RPMI8226 (cell line): ENCODE measurements at regions not wholly inside any gene's neighbourhood (a gene's known extent, or its start where the extent isn't known, plus 50 kb on each side); places are given as distances from the start of the nearest gene placed in this dataset.
A peak's percentile ranks its signal among the peaks of the same experiment; 100 is the strongest.
"Not testable (repeated sequence)": the region's sequence is repeated elsewhere in the genome, so short reads cannot be mapped to it uniquely, and the experiment has no call there.

Source experiments
- DNase-seq: peaks from one replicate; pipeline ENCODE4 v3.0.0-alpha.2; 2015

GRCh38 chr1:184184614-184185013, 133.1 kb downstream of the TSEN15 start:
- DNase-seq, result not testable (repeated sequence)

- DNase-seq, result no peak
Measured at GRCh38 chr1:184185347-184185746, 133.8 kb downstream of the TSEN15 start.

- DNase-seq, result no peak
Measured at GRCh38 chr1:184186167-184186566, 134.6 kb downstream of the TSEN15 start.

GRCh38 chr1:184187097-184187496, 135.6 kb downstream of the TSEN15 start:
- no peak for DNase-seq

- DNase-seq, result no peak
Measured at GRCh38 chr1:184188037-184188436, 136.5 kb downstream of the TSEN15 start.

GRCh38 chr1:184189361-184189760, 137.8 kb downstream of the TSEN15 start:
- no peak for DNase-seq

GRCh38 chr1:184190616-184191015, 139.1 kb downstream of the TSEN15 start:
- no peak for DNase-seq

- DNase-seq, result no peak
Measured at GRCh38 chr1:184191181-184191621, 139.7 kb downstream of the TSEN15 start.

- no peak for DNase-seq
Measured at GRCh38 chr1:184192796-184193195, 141.3 kb downstream of the TSEN15 start.

GRCh38 chr1:184193451-184193850, 141.9 kb downstream of the TSEN15 start:
- DNase-seq, result no peak

- DNase-seq, result no peak
Measured at GRCh38 chr1:184194236-184194635, 142.7 kb downstream of the TSEN15 start.

GRCh38 chr1:184195722-184196121, 144.2 kb downstream of the TSEN15 start:
- DNase-seq, result not testable (repeated sequence)

- no peak for DNase-seq
Measured at GRCh38 chr1:184197831-184198230, 146.3 kb downstream of the TSEN15 start.

GRCh38 chr1:184199036-184199435, 147.5 kb downstream of the TSEN15 start:
- DNase-seq, result no peak

- DNase-seq, result no peak
Measured at GRCh38 chr1:184199438-184200085, 148.0 kb downstream of the TSEN15 start.

GRCh38 chr1:184208622-184209021, 157.1 kb downstream of the TSEN15 start:
- no peak for DNase-seq

GRCh38 chr1:184210031-184210430, 158.5 kb downstream of the TSEN15 start:
- no peak for DNase-seq

- DNase-seq, result peak; percentile 30
Measured at GRCh38 chr1:184210862-184211261, 159.3 kb downstream of the TSEN15 start.

GRCh38 chr1:184212649-184213314, 161.3 kb downstream of the TSEN15 start:
- peak; percentile 29 for DNase-seq

- no peak for DNase-seq
Measured at GRCh38 chr1:184214128-184214527, 162.6 kb downstream of the TSEN15 start.

- no peak for DNase-seq
Measured at GRCh38 chr1:184215274-184215925, 163.9 kb downstream of the TSEN15 start.

- no peak for DNase-seq
Measured at GRCh38 chr1:184218458-184219075, 167.0 kb downstream of the TSEN15 start.

- DNase-seq, result no peak
Measured at GRCh38 chr1:184219414-184219813, 167.4 kb upstream of the C1orf21 start.

GRCh38 chr1:184219883-184220282, 166.9 kb upstream of the C1orf21 start:
- no peak for DNase-seq
